Aorta (tissue), 5 donors: ENCODE measurements at regions not wholly inside any gene's neighbourhood (a gene's known extent, or its start where the extent isn't known, plus 50 kb on each side); places are given as distances from the start of the nearest gene placed in this dataset.

Experiments used
- ATAC-seq: fragments of 200-7000 bp; cut with Tn5 transposase; one replicate; pipeline ENCODE4 v1.9.1; 2022; ENCODE audit warnings: moderate library complexity; ENCODE audit not compliant: low FRiP score
- DNase-seq, 2 donors: peaks; one replicate each; pipeline ENCODE4 v3.0.0-alpha.2; 2020
- H3K27ac ChIP-seq, 2 donors: one replicate each; pipeline ENCODE4 v1.5.1; 2013; ENCODE audit warnings: low read length in 2 of 2, mild to moderate bottlenecking in 2 of 2, moderate library complexity in 2 of 2, control low read depth in 1 of 2, inconsistent platforms in 1 of 2, low read depth in 1 of 2
- H3K27me3 ChIP-seq, 2 donors: one replicate each; pipeline ENCODE4 v1.6.1; 2013; ENCODE audit warnings: control low read depth in 1 of 2, low read length in 1 of 2, mild to moderate bottlenecking in 1 of 2, moderate library complexity in 1 of 2; ENCODE audit not compliant: insufficient read depth in 2 of 2, control insufficient read depth in 1 of 2
- H3K36me3 ChIP-seq, 2 donors: one replicate each; pipeline ENCODE4 v1.6.1; 2013; ENCODE audit warnings: control low read depth in 1 of 2, low read length in 1 of 2, mild to moderate bottlenecking in 1 of 2; ENCODE audit not compliant: insufficient read depth in 2 of 2, control insufficient read depth in 1 of 2
- H3K4me1 ChIP-seq, 2 donors: one replicate each; pipeline ENCODE4 v1.6.1; 2013; ENCODE audit warnings: low read length in 2 of 2, control low read depth in 1 of 2, mild to moderate bottlenecking in 1 of 2, moderate library complexity in 1 of 2; ENCODE audit not compliant: insufficient read depth in 2 of 2, control insufficient read depth in 1 of 2
- H3K4me3 ChIP-seq, 2 donors: one replicate each; pipeline ENCODE4 v1.5.1; 2013; ENCODE audit warnings: low read length in 2 of 2, control low read depth in 1 of 2, mild to moderate bottlenecking in 1 of 2
- H3K9me3 ChIP-seq: one replicate; pipeline ENCODE4 v1.6.1; 2013; ENCODE audit warnings: mild to moderate bottlenecking, low read length; ENCODE audit not compliant: control insufficient read depth
- WGBS, 2 donors: extraction: QIAGEN DNeasy Blood & Tissue Kit; methylation state at CpG; one replicate each; pipeline ENCODE4 v1.1.7; 2013; 5-methylcytosine and 5-hydroxymethylcytosine counted together
- intact Hi-C, 2 donors: fragments of 100-400 bp; cut with DNase I; formaldehyde crosslinking; loops; one replicate each; pipeline versions ENCODE4 v1.14.2 to v1.15.0; 2022
- donor health status: healthy with polysubstance abuse.
- donor health status: Bipolar disorder and iron deficiency.
- donor health status: DM: no; HTN: no; CAD: no.
- donor health status: DM: no; HTN: no; CAD: no.
- donor health status: DM: yes; HTN: yes; CAD: no.

- intact Hi-C loops, result no loop called here
- ATAC-seq (no peak), DNase-seq (no peak)
- H3K27me3 ChIP-seq, result no peaks in the 10 kb centered on the region
- 82 to 83% methylated on average over 4 of the region's 4 CpGs for WGBS, 2 donors
- H3K36me3 ChIP-seq, result no peaks in the 10 kb centered on the region
- H3K4me1 ChIP-seq, result no peaks in the 10 kb centered on the region
- H3K9me3 ChIP-seq, result no peaks in the 10 kb centered on the region
- H3K27ac ChIP-seq, result no peak overlapping the region
- H3K4me3 ChIP-seq, result no peak overlapping the region
Observed at GRCh38 chr16:6674071-6674470, 658.6 kb upstream of the RBFOX1 start.

- ATAC-seq, result no peak
- Histone ChIP-seq H3K4me3 (no peak overlapping the region), H3K27ac (no peak overlapping the region), H3K9me3 (no peaks in the 10 kb centered on the region), H3K36me3 (no peaks in the 10 kb centered on the region), H3K27me3 (no peaks in the 10 kb centered on the region), H3K4me1 (no peaks in the 10 kb centered on the region)
- intact Hi-C loops, result no loop called here
- 67 to 78% methylated on average over 2 of the region's 2 CpGs for WGBS, 2 donors
- DNase-seq, result no peak
Observed at GRCh38 chr16:6672507-6672906, 660.1 kb upstream of the RBFOX1 start.

- Histone ChIP-seq H3K27ac (no peak overlapping the region), H3K9me3 (no peaks in the 10 kb centered on the region), H3K4me3 (no peak overlapping the region), H3K4me1 (no peaks in the 10 kb centered on the region), H3K36me3 (no peaks in the 10 kb centered on the region), H3K27me3 (no peaks in the 10 kb centered on the region)
- DNase-seq, result no peak
- intact Hi-C loops, result loop anchor here in 1 of 2 donors (10.0 kb wide), 1 partner anchor 233 kb away; no protein-coding TSS in a partner anchor
- no peak for ATAC-seq
- WGBS, 2 donors, result 77 to 80% methylated on average over 4 of the region's 4 CpGs
Observed at GRCh38 chr16:6667393-6667792, 665.3 kb upstream of the RBFOX1 start.

- DNase-seq, result no peak
- WGBS, 2 donors, result 77 to 83% methylated on average over 7 of the region's 7 CpGs
- Histone ChIP-seq H3K4me3 (no peak overlapping the region), H3K27ac (no peak overlapping the region), H3K36me3 (no peaks in the 10 kb centered on the region), H3K27me3 (peaks cover 0 to 3% of the 10 kb centered on the region in 2 donors), H3K4me1 (no peaks in the 10 kb centered on the region), H3K9me3 (no peaks in the 10 kb centered on the region)
- intact Hi-C loops, result loop anchor here in 1 of 2 donors (10.0 kb wide), 1 partner anchor 230 kb away; no protein-coding TSS in a partner anchor
- ATAC-seq, result no peak
Observed at GRCh38 chr16:6665126-6665525, 667.5 kb upstream of the RBFOX1 start.

GRCh38 chr16:6663668-6664067, 669.0 kb upstream of the RBFOX1 start:
- intact Hi-C loops, result loop anchor here in 1 of 2 donors (10.0 kb wide), 1 partner anchor 229 kb away; no protein-coding TSS in a partner anchor
- ATAC-seq (no peak), DNase-seq (no peak)
- Histone ChIP-seq H3K27me3 (peaks cover 0 to 3% of the 10 kb centered on the region in 2 donors), H3K27ac (no peak overlapping the region), H3K4me1 (no peaks in the 10 kb centered on the region), H3K9me3 (no peaks in the 10 kb centered on the region), H3K4me3 (no peak overlapping the region), H3K36me3 (no peaks in the 10 kb centered on the region)
- 42 to 54% methylated on average over 2 of the region's 2 CpGs for WGBS, 2 donors

- Histone ChIP-seq H3K27me3 (peaks cover 0 to 5% of the 10 kb centered on the region in 2 donors), H3K4me3 (no peak overlapping the region)
- intact Hi-C loops, result no loop called here
Observed at GRCh38 chr16:6656760-6657159, 675.9 kb upstream of the RBFOX1 start.

GRCh38 chr16:6646891-6647290, 685.8 kb upstream of the RBFOX1 start:
- ATAC-seq (no peak), DNase-seq (no peak)
- no peaks in the 10 kb centered on the region for H3K36me3 ChIP-seq
- H3K4me1 ChIP-seq, result no peaks in the 10 kb centered on the region
- WGBS, 2 donors, result 61 to 74% methylated on average over 5 of the region's 5 CpGs
- no peak overlapping the region for H3K4me3 ChIP-seq
- H3K9me3 ChIP-seq, result no peaks in the 10 kb centered on the region
- H3K27me3 ChIP-seq, result no peaks in the 10 kb centered on the region
- intact Hi-C loops, result loop anchor here in 1 of 2 donors (10.0 kb wide), 1 partner anchor 1412 kb away; no protein-coding TSS in a partner anchor
- H3K27ac ChIP-seq, result no peak overlapping the region

More at GRCh38 chr16:6656760-6657159, 675.9 kb upstream of the RBFOX1 start:
- DNase-seq, result no peak
- ATAC-seq, result no peak
- H3K36me3 ChIP-seq, result no peaks in the 10 kb centered on the region
- H3K9me3 ChIP-seq, result no peaks in the 10 kb centered on the region
- no peaks in the 10 kb centered on the region for H3K4me1 ChIP-seq
- H3K27ac ChIP-seq, result no peak overlapping the region

- intact Hi-C loops, result loop anchor here in 1 of 2 donors (10.0 kb wide), 1 partner anchor 1411 kb away; no protein-coding TSS in a partner anchor
- WGBS, 2 donors, result 70 to 74% methylated on average over 25 of the region's 25 CpGs
- Histone ChIP-seq H3K9me3 (no peaks in the 10 kb centered on the region), H3K4me1 (no peaks in the 10 kb centered on the region), H3K36me3 (no peaks in the 10 kb centered on the region), H3K27me3 (no peaks in the 10 kb centered on the region), H3K27ac (no peak overlapping the region), H3K4me3 (no peak overlapping the region)
- ATAC-seq, result no peak
- no peak for DNase-seq
Observed at GRCh38 chr16:6645768-6646568, 686.7 kb upstream of the RBFOX1 start.

- ATAC-seq (peak; percentile 13), DNase-seq (no peak)
- no peak overlapping the region for H3K4me3 ChIP-seq
- WGBS, 2 donors, result 62 to 67% methylated on average over 4 of the region's 4 CpGs
- H3K9me3 ChIP-seq, result no peaks in the 10 kb centered on the region
- H3K27ac ChIP-seq, result no peak overlapping the region
- no peaks in the 10 kb centered on the region for H3K27me3 ChIP-seq
- H3K36me3 ChIP-seq, result no peaks in the 10 kb centered on the region
- intact Hi-C loops, result loop anchor here (5.0 to 10.0 kb wide), 2 partner anchors 1408 to 1410 kb away; no protein-coding TSS in a partner anchor
- no peaks in the 10 kb centered on the region for H3K4me1 ChIP-seq
Observed at GRCh38 chr16:6644916-6645315, 687.7 kb upstream of the RBFOX1 start.
